SK-N-SH (cell line): ENCODE measurements at regions not wholly inside any gene's neighbourhood (a gene's known extent, or its start where the extent isn't known, plus 50 kb on each side); places are given as distances from the start of the nearest gene placed in this dataset.

Source experiments
- CTCF ChIA-PET: fragments of 300-600, 350-600 bp; formaldehyde crosslinking; extraction: SDS; loops from one replicate; lab custom pipeline; 2021; lab: Yijun Ruan, JAX
- POLR2A ChIA-PET: fragments of 350-600 bp; sonication (Branson Sonifier 250); formaldehyde crosslinking; extraction: SDS; loops from one replicate; lab custom pipeline; 2020; ENCODE audit warnings: antibody characterized with exemption, inconsistent platforms; lab: Yijun Ruan, JAX
- DNase-seq: peaks from one replicate; pipeline ENCODE4 v3.0.0; 2012
- H2AFZ ChIP-seq: fragments of 200-600 bp; sonication (generic); 2 replicates; pipeline ENCODE4 v1.8.1; 2016; ENCODE audit warnings: antibody characterized with exemption, mild to moderate bottlenecking, low read depth
- H3F3A ChIP-seq: fragments of 200-600 bp; sonication (generic); replicated peaks from 2 replicates; pipeline ENCODE3; 2016; ENCODE audit warnings: antibody characterized with exemption, mild to moderate bottlenecking; ENCODE audit not compliant: insufficient read depth
- H3K27ac ChIP-seq, 2 experiments: fragments of 200-500 bp in 1 of 2; fragments of 200-600 bp in 1 of 2; sonication (Bioruptor generic) in 1 of 2; sonication (generic), shearing (Covaris generic) in 1 of 2; 2 replicates each; pipeline versions ENCODE4 v1.5.1 to v1.6.1; 2014 to 2016; ENCODE audit warnings: low read depth in 2 of 2, inconsistent platforms in 1 of 2, low read length in 1 of 2, mild to moderate bottlenecking in 1 of 2, mixed read lengths in 1 of 2
- H3K27me3 ChIP-seq: fragments of 200-600 bp; sonication (generic), shearing (Covaris generic); 2 replicates; pipeline ENCODE4 v1.6.1; 2016; ENCODE audit warnings: mixed run types; ENCODE audit not compliant: insufficient read depth
- H3K36me3 ChIP-seq, 2 experiments: fragments of 200-500 bp in 1 of 2; fragments of 200-600 bp in 1 of 2; sonication (Bioruptor generic) in 1 of 2; sonication (generic) in 1 of 2; replicated peaks in 1 of 2; 2 replicates each; pipeline versions ENCODE3 to v1.5.1; 2014 to 2016; ENCODE audit warnings: low read length in 1 of 2, mild to moderate bottlenecking in 1 of 2; ENCODE audit not compliant: insufficient read depth in 2 of 2, control insufficient read depth in 1 of 2
- H3K4me1 ChIP-seq, 2 experiments: fragments of 200-500 bp in 1 of 2; fragments of 200-600 bp in 1 of 2; sonication (Bioruptor generic) in 1 of 2; sonication (generic), shearing (Covaris generic) in 1 of 2; 2 replicates each; pipeline versions ENCODE4 v1.5.1 to v1.6.1; 2014 to 2016; ENCODE audit warnings: low read depth in 1 of 2, low read length in 1 of 2, mixed run types in 1 of 2; ENCODE audit not compliant: insufficient read depth in 2 of 2, control insufficient read depth in 1 of 2
- H3K4me2 ChIP-seq: fragments of 200-600 bp; sonication (generic), shearing (Covaris generic); 2 replicates; pipeline ENCODE4 v1.6.1; 2017; ENCODE audit warnings: mixed run types
- H3K4me3 ChIP-seq, 2 experiments: fragments of 200-500 bp in 1 of 2; fragments of 200-600 bp in 1 of 2; sonication (Bioruptor generic) in 1 of 2; sonication (generic), shearing (Covaris generic) in 1 of 2; 2 replicates each; pipeline versions ENCODE4 v1.5.1 to v1.8.1; 2014 to 2016; ENCODE audit warnings: low read depth in 2 of 2, inconsistent platforms in 1 of 2, low read length in 1 of 2, mild to moderate bottlenecking in 1 of 2, mixed read lengths in 1 of 2, moderate library complexity in 1 of 2
- H3K79me2 ChIP-seq: fragments of 200-600 bp; sonication (generic); 2 replicates; pipeline ENCODE4 v1.8.1; 2017; ENCODE audit warnings: mild to moderate bottlenecking; ENCODE audit not compliant: insufficient read depth
- H3K9ac ChIP-seq: fragments of 200-600 bp; sonication (generic); 2 replicates; pipeline ENCODE4 v1.6.1; 2017; ENCODE audit warnings: mixed run types
- H3K9me2 ChIP-seq: fragments of 200-600 bp; sonication (generic); 2 replicates; pipeline ENCODE4 v1.6.1; 2017; ENCODE audit warnings: mixed run types
- H3K9me3 ChIP-seq: fragments of 200-600 bp; sonication (generic); 2 replicates; pipeline ENCODE4 v1.6.1; 2017; ENCODE audit warnings: mixed run types, mild to moderate bottlenecking, moderate library complexity
- H4K20me1 ChIP-seq: fragments of 200-600 bp; sonication (generic); 2 replicates; pipeline ENCODE4 v1.6.1; 2017; ENCODE audit warnings: mild to moderate bottlenecking, mixed run types; ENCODE audit not compliant: insufficient read depth
- CTCF ChIP-seq: fragments of 200-600 bp; sonication (generic); IDR thresholded peaks from 2 replicates; pipeline ENCODE4 v1.6.1; 2017; ENCODE audit warnings: antibody characterized with exemption, mild to moderate bottlenecking, moderate library complexity
- ELF1 ChIP-seq: IDR thresholded peaks from 2 replicates; pipeline ENCODE4 v1.4.0; 2012
- JUND ChIP-seq: IDR thresholded peaks from 2 replicates; pipeline ENCODE4 v1.4.0; 2012
- NRF1 ChIP-seq: IDR thresholded peaks from 2 replicates; pipeline ENCODE4 v1.6.1; 2012; ENCODE audit warnings: low read depth, mild to moderate bottlenecking, low read length
- TAF1 ChIP-seq: IDR thresholded peaks from 2 replicates; pipeline ENCODE4 v1.6.1; 2012; ENCODE audit warnings: low read depth, mild to moderate bottlenecking, low read length, moderate library complexity, borderline replicate concordance
- TEAD4 ChIP-seq: IDR thresholded peaks from 2 replicates; pipeline ENCODE4 v1.4.0; 2012; ENCODE audit warnings: mild to moderate bottlenecking, borderline replicate concordance; ENCODE audit not compliant: insufficient read depth
- YY1 ChIP-seq: IDR thresholded peaks from 2 replicates; pipeline ENCODE4 v1.4.0; 2012; ENCODE audit warnings: low read depth, mild to moderate bottlenecking
- WGBS: methylation state at CpG from one replicate; pipeline ENCODE4 v1.1.6; 2017; ENCODE audit warnings: low lambda C conversion rate; 5-methylcytosine and 5-hydroxymethylcytosine counted together
- TF ChIP-seq, protein P1 (sequence below): fragments of 150-350 bp; IDR thresholded peaks from 2 replicates; pipeline ENCODE4 v1.6.1; 2016; ENCODE audit warnings: mild to moderate bottlenecking, low read depth, low read length
- TF ChIP-seq, protein P2 (sequence below): IDR thresholded peaks from 2 replicates; pipeline ENCODE4 v1.6.1; 2012; ENCODE audit warnings: mild to moderate bottlenecking, low read depth, low read length, moderate library complexity
- TF ChIP-seq, protein P3 (sequence below): IDR thresholded peaks from 2 replicates; pipeline ENCODE4 v1.4.0; 2012; ENCODE audit warnings: low read depth
- TF ChIP-seq, protein P4 (sequence below): fragments of 150-350 bp; IDR thresholded peaks from 2 replicates; pipeline ENCODE4 v1.6.1; 2017; ENCODE audit warnings: antibody characterized with exemption, low read length, low read depth, borderline replicate concordance

- POLR2A ChIA-PET: no interaction called here
- H3K36me3 ChIP-seq: no peaks in the 10 kb centered on the region
- H3K27me3 ChIP-seq: no peaks in the 10 kb centered on the region
- DNase-seq: no peak
- no peak overlapping the region for H3K4me3 ChIP-seq
- H4K20me1 ChIP-seq: no peaks in the 10 kb centered on the region
- H3K79me2 ChIP-seq: no peaks in the 10 kb centered on the region
- H3K27ac ChIP-seq: no peak overlapping the region
- no peak overlapping the region for H3K4me2 ChIP-seq
- TF ChIP-seq, protein P1, sequence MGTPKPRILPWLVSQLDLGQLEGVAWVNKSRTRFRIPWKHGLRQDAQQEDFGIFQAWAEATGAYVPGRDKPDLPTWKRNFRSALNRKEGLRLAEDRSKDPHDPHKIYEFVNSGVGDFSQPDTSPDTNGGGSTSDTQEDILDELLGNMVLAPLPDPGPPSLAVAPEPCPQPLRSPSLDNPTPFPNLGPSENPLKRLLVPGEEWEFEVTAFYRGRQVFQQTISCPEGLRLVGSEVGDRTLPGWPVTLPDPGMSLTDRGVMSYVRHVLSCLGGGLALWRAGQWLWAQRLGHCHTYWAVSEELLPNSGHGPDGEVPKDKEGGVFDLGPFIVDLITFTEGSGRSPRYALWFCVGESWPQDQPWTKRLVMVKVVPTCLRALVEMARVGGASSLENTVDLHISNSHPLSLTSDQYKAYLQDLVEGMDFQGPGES: no peak
- TF ChIP-seq YY1: no peak
- TF ChIP-seq TAF1: no peak
- TF ChIP-seq, protein P2, sequence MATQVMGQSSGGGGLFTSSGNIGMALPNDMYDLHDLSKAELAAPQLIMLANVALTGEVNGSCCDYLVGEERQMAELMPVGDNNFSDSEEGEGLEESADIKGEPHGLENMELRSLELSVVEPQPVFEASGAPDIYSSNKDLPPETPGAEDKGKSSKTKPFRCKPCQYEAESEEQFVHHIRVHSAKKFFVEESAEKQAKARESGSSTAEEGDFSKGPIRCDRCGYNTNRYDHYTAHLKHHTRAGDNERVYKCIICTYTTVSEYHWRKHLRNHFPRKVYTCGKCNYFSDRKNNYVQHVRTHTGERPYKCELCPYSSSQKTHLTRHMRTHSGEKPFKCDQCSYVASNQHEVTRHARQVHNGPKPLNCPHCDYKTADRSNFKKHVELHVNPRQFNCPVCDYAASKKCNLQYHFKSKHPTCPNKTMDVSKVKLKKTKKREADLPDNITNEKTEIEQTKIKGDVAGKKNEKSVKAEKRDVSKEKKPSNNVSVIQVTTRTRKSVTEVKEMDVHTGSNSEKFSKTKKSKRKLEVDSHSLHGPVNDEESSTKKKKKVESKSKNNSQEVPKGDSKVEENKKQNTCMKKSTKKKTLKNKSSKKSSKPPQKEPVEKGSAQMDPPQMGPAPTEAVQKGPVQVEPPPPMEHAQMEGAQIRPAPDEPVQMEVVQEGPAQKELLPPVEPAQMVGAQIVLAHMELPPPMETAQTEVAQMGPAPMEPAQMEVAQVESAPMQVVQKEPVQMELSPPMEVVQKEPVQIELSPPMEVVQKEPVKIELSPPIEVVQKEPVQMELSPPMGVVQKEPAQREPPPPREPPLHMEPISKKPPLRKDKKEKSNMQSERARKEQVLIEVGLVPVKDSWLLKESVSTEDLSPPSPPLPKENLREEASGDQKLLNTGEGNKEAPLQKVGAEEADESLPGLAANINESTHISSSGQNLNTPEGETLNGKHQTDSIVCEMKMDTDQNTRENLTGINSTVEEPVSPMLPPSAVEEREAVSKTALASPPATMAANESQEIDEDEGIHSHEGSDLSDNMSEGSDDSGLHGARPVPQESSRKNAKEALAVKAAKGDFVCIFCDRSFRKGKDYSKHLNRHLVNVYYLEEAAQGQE: no peak
- H3K4me1 ChIP-seq: no peaks in the 10 kb centered on the region
- CTCF ChIA-PET: interaction anchor here (0.9 kb wide), 1 partner anchor 17 kb away, joined by 3 read pairs; no protein-coding TSS in a partner anchor
- no peaks in the 10 kb centered on the region for H3K9me2 ChIP-seq
- H3K9ac ChIP-seq: no peak overlapping the region
- 84% methylated on average over 3 of the region's 3 CpGs for WGBS
- H3F3A ChIP-seq: no peaks in the 10 kb centered on the region
- no peaks in the 10 kb centered on the region for H3K9me3 ChIP-seq
- no peak overlapping the region for H2AFZ ChIP-seq
These were observed 689.8 kb upstream of the NRP1 start for GRCh38 chr10:34024282-34024681.

DNA sequence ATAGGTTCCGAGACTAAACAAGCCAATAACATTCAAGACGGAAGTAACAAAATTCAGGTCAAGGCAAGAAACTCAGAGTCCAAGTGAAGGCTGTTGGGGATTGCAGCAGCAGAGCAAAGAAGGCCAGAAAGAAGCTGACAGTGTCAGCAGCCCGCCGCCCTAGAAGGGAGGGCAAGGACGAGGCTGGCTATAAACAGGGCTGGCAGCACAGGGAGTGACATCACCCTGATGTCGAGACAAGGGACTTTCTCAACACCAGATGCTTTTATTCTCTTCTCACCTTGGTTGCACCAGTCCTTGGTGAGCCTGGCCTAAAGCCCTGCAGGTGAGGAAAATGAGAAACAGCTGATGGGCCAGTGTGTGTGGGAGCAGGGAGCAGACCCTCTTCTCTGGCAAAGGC, 687.7 kb upstream of the NRP1 start:
- CTCF ChIA-PET: no interaction called here
- WGBS: 76% methylated on average over 6 of the region's 6 CpGs
- POLR2A ChIA-PET: no interaction called here

More for the DNA sequence above, 687.7 kb upstream of the NRP1 start:
- Histone ChIP-seq H3K27ac (no peak overlapping the region), H3K9me3 (no peaks in the 10 kb centered on the region), H3F3A (no peaks in the 10 kb centered on the region), H4K20me1 (no peaks in the 10 kb centered on the region), H3K27me3 (no peaks in the 10 kb centered on the region), H3K79me2 (no peaks in the 10 kb centered on the region), H3K4me2 (no peak overlapping the region), H2AFZ (no peak overlapping the region), H3K4me1 (no peaks in the 10 kb centered on the region), H3K4me3 (no peak overlapping the region), H3K9ac (no peak overlapping the region), H3K9me2 (no peaks in the 10 kb centered on the region), H3K36me3 (no peaks in the 10 kb centered on the region)
- no peak for DNase-seq
- TF ChIP-seq JUND: no peak
- TF ChIP-seq CTCF: no peak
- no peak for TF ChIP-seq ELF1
- TF ChIP-seq NRF1: no peak
- TF ChIP-seq, protein P3, sequence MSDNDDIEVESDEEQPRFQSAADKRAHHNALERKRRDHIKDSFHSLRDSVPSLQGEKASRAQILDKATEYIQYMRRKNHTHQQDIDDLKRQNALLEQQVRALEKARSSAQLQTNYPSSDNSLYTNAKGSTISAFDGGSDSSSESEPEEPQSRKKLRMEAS: no peak
- TF ChIP-seq, protein P4, sequence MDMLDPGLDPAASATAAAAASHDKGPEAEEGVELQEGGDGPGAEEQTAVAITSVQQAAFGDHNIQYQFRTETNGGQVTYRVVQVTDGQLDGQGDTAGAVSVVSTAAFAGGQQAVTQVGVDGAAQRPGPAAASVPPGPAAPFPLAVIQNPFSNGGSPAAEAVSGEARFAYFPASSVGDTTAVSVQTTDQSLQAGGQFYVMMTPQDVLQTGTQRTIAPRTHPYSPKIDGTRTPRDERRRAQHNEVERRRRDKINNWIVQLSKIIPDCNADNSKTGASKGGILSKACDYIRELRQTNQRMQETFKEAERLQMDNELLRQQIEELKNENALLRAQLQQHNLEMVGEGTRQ: no peak
- TF ChIP-seq TEAD4: no peak
